HepG2 (cell line): ENCODE measurements at regions not wholly inside any gene's neighbourhood (a gene's known extent, or its start where the extent isn't known, plus 50 kb on each side); places are given as distances from the start of the nearest gene placed in this dataset.

ENCODE experiments used
- ATAC-seq: fragments of 200-7000 bp; cut with Tn5 transposase; 3 replicates; pipeline ENCODE4 v1.9.1; 2020; ENCODE audit warnings: mild to moderate bottlenecking, moderate library complexity
- BruUV-seq: library from RNA; stranded (reverse); fragments of 400-500 nt; replicated peaks from 2 replicates; lab custom pipeline; 2021; lab: Mats Ljungman, UMichigan
- CTCF ChIA-PET: fragments of 300-600 bp; formaldehyde crosslinking; extraction: SDS; loops from one replicate; lab custom pipeline; 2021; ENCODE audit warnings: low total read pairs, inconsistent platforms, low intra/inter-chr PET ratio; lab: Yijun Ruan, JAX
- POLR2A ChIA-PET: fragments of 350-600 bp; sonication (Branson Sonifier 250); formaldehyde crosslinking; loops from one replicate; lab custom pipeline; 2020; ENCODE audit warnings: antibody characterized with exemption, inconsistent platforms; lab: Yijun Ruan, JAX
- DNase-seq: peaks from one replicate; pipeline ENCODE4 v3.0.0-alpha.2; 2015; ENCODE audit warnings: low spot score
- FAIRE-seq: peaks from 3 replicates; lab custom pipeline; 2011; peaks lifted over from hg19 to GRCh38; lab: Jason Lieb, UNC
- H2AFZ ChIP-seq: one replicate; pipeline ENCODE4 v1.6.1; 2011; ENCODE audit warnings: low read length, inconsistent platforms
- H3K27ac ChIP-seq: fragments of 300-600 bp; 3 replicates; pipeline ENCODE4 v1.8.0; 2011; ENCODE audit warnings: mixed run types, mild to moderate bottlenecking, mixed read lengths, low read length, inconsistent platforms; ENCODE audit not compliant: insufficient read depth; ENCODE audit errors: extremely low read length
- H3K27me3 ChIP-seq, 2 experiments: fragments of 200-600 bp in 1 of 2; 2 replicates in 1 of 2; 3 replicates in 1 of 2; pipeline versions ENCODE4 v1.6.0 to v1.8.0; 2011; ENCODE audit warnings: low read length in 2 of 2, mild to moderate bottlenecking in 2 of 2, moderate library complexity in 2 of 2, inconsistent platforms in 1 of 2; ENCODE audit not compliant: insufficient read depth in 2 of 2, control insufficient read depth in 1 of 2
- H3K36me3 ChIP-seq, 2 experiments: fragments of 200-600 bp in 1 of 2; replicated peaks in 1 of 2; 2 replicates in 1 of 2; 3 replicates in 1 of 2; pipeline versions ENCODE4 v1.5.1 to v1.8.0; 2011; ENCODE audit warnings: low read length in 2 of 2, inconsistent platforms in 1 of 2; ENCODE audit not compliant: insufficient read depth in 2 of 2, control insufficient read depth in 1 of 2
- H3K4me1 ChIP-seq: 2 replicates; pipeline ENCODE4 v1.5.1; 2012; ENCODE audit warnings: low read length, inconsistent platforms; ENCODE audit not compliant: insufficient read depth
- H3K4me2 ChIP-seq: 2 replicates; pipeline ENCODE4 v1.6.0; 2011; ENCODE audit warnings: low read depth, low read length, inconsistent platforms
- H3K4me3 ChIP-seq, 3 experiments: fragments of 200-600 bp in 1 of 3; sonication (generic), shearing (Covaris generic) in 1 of 3; replicated peaks in 1 of 3; 2 replicates each; pipeline ENCODE4 v1.5.1; 2011 to 2016; ENCODE audit warnings: low read length in 3 of 3, inconsistent platforms in 2 of 3, low read depth in 2 of 3, mild to moderate bottlenecking in 2 of 3, control low read depth in 1 of 3, mixed read lengths in 1 of 3; ENCODE audit not compliant: insufficient read depth in 1 of 3
- H3K79me2 ChIP-seq: one replicate; pipeline ENCODE4 v1.6.1; 2011; ENCODE audit warnings: low read length, inconsistent platforms; ENCODE audit not compliant: insufficient read depth
- H3K9ac ChIP-seq: 2 replicates; pipeline ENCODE4 v1.6.0; 2011; ENCODE audit warnings: mild to moderate bottlenecking, low read depth, low read length, inconsistent platforms; ENCODE audit not compliant: insufficient read depth
- H3K9me3 ChIP-seq: 2 replicates; pipeline ENCODE4 v1.5.1; 2012; ENCODE audit warnings: mild to moderate bottlenecking, low read length
- H4K20me1 ChIP-seq: 2 replicates; pipeline ENCODE4 v1.6.0; 2011; ENCODE audit warnings: inconsistent platforms, mild to moderate bottlenecking, low read length, moderate library complexity; ENCODE audit not compliant: insufficient read depth
- CEBPZ ChIP-seq: IDR thresholded peaks from 2 replicates; pipeline ENCODE4 v1.6.1; 2012; ENCODE audit warnings: low read length, improper control_type of control experiment
- HNRNPL ChIP-seq: fragments of 200-400 bp; formaldehyde crosslinking; IDR thresholded peaks from 2 replicates; pipeline ENCODE4 v1.6.1; 2017; ENCODE audit warnings: mild to moderate bottlenecking, low read depth, low read length
- NFAT5 ChIP-seq: sonication (generic); formaldehyde crosslinking; IDR thresholded peaks from 2 replicates; pipeline ENCODE4 v1.4.0; 2020; ENCODE audit warnings: missing genetic modification reagents
- PHF8 ChIP-seq: sonication (generic); formaldehyde crosslinking; IDR thresholded peaks from 2 replicates; pipeline ENCODE4 v1.5.0; 2020; ENCODE audit warnings: missing genetic modification reagents
- ZKSCAN5 ChIP-seq: sonication (generic); formaldehyde crosslinking; IDR thresholded peaks from 2 replicates; pipeline ENCODE4 v1.5.1; 2020; ENCODE audit warnings: mild to moderate bottlenecking, missing genetic modification reagents
- ZNF3 ChIP-seq: IDR thresholded peaks from 2 replicates; pipeline ENCODE4 v1.7.0; 2017; ENCODE audit warnings: inconsistent platforms
- ZNF563 ChIP-seq: sonication (generic); formaldehyde crosslinking; IDR thresholded peaks from 2 replicates; pipeline ENCODE4 v1.8.0; 2022; ENCODE audit warnings: mild to moderate bottlenecking, moderate library complexity, missing genetic modification reagents
- ZNF597 ChIP-seq: sonication (generic); formaldehyde crosslinking; IDR thresholded peaks from 2 replicates; pipeline ENCODE4 v1.5.0; 2020; ENCODE audit warnings: missing genetic modification reagents
- ZNF646 ChIP-seq: sonication (generic); formaldehyde crosslinking; IDR thresholded peaks from 2 replicates; pipeline ENCODE4 v1.9.0; 2021; ENCODE audit warnings: mild to moderate bottlenecking, missing genetic modification reagents
- WGBS: methylation state at CpG from one replicate; pipeline ENCODE4 v1.1.6; 2017; ENCODE audit warnings: low lambda C conversion rate; 5-methylcytosine and 5-hydroxymethylcytosine counted together
- in situ Hi-C: cut with HindIII; loops from 2 replicates; pipeline ENCODE4 v1.10.0; 2017; ENCODE audit warnings: low pct_unique_long_range_greater_than_20kb; ENCODE audit not compliant: extremely low pct_ligation_motif_present
- intact Hi-C: fragments of 100-400 bp; cut with micrococcal nuclease; formaldehyde crosslinking; loops from one replicate; pipeline ENCODE4 v1.10.0; 2022; ENCODE audit not compliant: unreplicated experiment

GRCh38 chr16:51008037-51008436, 143.0 kb downstream of the SALL1 start:
- POLR2A ChIA-PET, result no interaction called here
- WGBS, result no CpG with 5 or more reads among the region's 1 CpG
- Histone ChIP-seq H2AFZ (no peak overlapping the region), H4K20me1 (no peaks in the 10 kb centered on the region), H3K36me3 (no peaks in the 10 kb centered on the region), H3K9me3 (peaks cover 16% of the 10 kb centered on the region), H3K4me3 (no peak overlapping the region), H3K4me2 (no peak overlapping the region), H3K4me1 (peaks cover 28% of the 10 kb centered on the region), H3K27ac (no peak overlapping the region), H3K9ac (no peak overlapping the region), H3K79me2 (no peaks in the 10 kb centered on the region), H3K27me3 (no peaks in the 10 kb centered on the region; a peak in 1 of 5 replicates)
- in situ Hi-C loops (no loop called here), intact Hi-C loops (no loop called here)
- BruUV-seq, result no TSS peak
- CTCF ChIA-PET, result no interaction called here
- no peak for FAIRE-seq
- no peak for DNase-seq
- ATAC-seq, result no peak
- TF ChIP-seq PHF8 (CRISPR knock-in tag) (no peak), ZKSCAN5 (CRISPR knock-in tag) (no peak), ZNF3 (CRISPR knock-in tag) (no peak), NFAT5 (no peak), ZNF646 (CRISPR knock-in tag) (no peak), HNRNPL (no peak), CEBPZ (no peak), ZNF597 (CRISPR knock-in tag) (no peak), ZNF563 (CRISPR knock-in tag) (no peak)
